GM21723 (cell line): ENCODE measurements at regions not wholly inside any gene's neighbourhood (a gene's known extent, or its start where the extent isn't known, plus 50 kb on each side); places are given as distances from the start of the nearest gene placed in this dataset.

ENCODE experiments used
- ATAC-seq: cut with Tn5 transposase; IDR thresholded peaks from one replicate; pipeline ENCODE4 v1.9.1; 2021; ENCODE audit warnings: mild to moderate bottlenecking, moderate library complexity; ENCODE audit not compliant: unreplicated experiment

DNA sequence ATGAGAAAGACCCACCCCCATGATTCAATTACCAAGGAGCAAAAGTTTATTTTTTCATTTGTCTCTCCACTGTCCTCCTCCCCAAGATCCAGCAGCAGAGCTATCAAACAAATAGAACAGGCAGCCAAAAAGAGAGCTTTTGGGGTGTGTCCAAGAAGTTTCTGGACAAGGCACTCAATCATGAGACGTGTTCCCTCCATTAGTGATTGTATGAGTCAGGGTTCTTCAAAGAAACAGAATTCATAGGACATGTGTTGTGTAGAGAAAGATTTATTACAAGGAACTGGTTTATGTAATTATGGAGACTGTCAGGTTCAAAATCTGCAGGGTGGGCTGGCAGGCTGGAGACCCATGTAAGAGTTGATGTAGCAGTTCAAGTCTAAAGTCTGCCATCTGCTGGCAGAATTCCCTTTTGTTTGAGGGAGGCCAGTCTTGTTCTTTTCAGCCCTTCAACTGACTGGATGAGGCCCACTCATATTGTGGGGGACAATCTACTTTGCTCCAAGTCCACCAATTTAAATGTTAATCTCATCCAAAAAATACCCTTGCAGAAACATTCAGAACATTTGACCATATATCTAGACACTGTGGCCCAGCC is 248.1 kb upstream of the OPRM1 start:
- ATAC-seq: no peak

DNA sequence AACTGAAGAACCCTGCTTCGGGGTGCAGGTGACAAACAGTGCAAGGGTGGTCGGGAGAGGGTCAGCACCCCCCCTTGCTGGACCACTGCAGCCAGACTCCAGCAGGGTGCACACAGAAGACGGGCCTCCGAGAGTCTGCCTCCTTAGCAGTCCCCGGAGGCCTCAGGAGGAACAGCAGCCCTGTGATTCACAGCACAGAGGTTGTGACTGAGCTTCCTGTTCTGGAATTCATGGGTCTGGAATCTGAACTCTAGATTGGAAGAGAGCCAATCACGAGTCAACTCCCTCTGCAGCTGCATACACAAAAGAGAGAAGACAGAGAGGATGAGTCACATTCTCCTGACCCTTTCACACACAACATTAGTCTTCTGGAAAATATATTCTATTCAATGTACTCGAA is 249.0 kb upstream of the OPRM1 start:
- ATAC-seq: no peak

DNA sequence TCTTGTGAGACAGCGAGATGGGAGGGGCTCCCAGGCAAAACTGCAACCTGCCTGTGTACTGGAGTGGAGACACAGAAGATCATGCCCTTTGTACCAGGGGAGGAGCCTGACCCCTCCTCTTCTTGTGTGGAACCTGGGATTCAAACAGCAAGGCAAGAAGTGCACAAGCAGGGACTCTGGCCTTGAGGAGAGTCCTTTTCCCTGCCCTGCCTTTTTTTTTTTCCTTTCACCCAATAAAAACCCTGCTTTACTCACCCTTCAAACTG is 251.8 kb upstream of the OPRM1 start:
- no peak for ATAC-seq

DNA sequence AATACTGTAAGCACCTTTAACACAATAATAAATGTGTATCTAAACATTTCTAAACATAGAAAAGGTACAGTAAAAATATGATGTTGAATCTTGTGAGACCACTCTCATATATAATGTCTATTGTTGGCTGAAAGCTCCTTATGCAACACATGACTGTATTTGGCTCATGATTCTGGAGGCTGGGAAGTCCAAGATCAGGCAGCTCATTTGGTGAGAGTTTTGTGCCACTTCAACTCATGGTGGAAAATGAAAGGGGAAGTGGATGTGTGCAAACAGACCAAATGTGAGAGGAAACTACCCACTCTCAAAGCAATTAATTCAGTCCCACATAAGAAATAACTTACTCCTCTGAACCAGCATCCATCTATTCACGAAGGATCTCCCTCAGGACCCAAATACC is 257.7 kb upstream of the OPRM1 start:
- no peak for ATAC-seq

DNA sequence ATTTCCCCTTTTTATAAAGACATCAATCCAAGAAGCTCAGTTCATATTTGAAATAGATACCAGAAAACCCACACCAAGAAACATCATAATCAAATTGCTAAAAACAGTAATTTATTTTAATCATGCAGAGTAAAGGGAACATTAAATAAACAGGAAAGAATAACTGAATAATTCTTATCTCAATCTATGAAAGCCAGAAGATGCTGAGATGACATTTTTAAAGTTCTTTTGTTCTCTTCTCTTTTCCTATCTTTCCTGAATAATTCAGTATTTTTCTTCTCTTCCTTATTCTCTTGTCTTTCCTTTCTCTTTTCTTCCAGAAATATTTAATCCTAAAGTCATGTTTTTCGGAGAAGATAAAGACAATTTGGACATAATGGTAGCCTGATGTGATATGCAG is 259.0 kb upstream of the OPRM1 start:
- ATAC-seq: no peak

DNA sequence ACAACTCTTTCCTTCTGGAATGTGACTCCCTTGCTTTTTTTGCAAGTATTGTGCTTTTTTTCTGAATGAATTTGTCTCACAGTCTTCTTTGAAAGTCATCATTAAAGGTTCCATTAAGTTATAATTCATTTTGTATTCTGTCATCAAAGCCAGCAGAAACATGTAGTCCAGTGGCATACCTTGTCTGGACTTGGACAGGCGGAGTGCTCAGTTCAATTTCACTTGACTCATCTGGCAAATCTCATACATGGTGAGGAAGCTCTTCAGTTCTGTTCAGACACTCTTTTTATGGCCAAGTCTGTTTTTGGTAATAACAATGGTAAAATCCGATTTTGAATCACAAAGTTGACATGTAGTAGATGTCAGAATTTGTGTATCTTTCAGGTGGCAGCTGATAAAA is 260.8 kb upstream of the OPRM1 start:
- ATAC-seq: no peak

GRCh38 chr6:153771577-153771976 is 267.5 kb upstream of the OPRM1 start:
- no peak for ATAC-seq

- ATAC-seq: no peak
Measured at GRCh38 chr6:153767127-153767526, 271.9 kb upstream of the OPRM1 start.

DNA sequence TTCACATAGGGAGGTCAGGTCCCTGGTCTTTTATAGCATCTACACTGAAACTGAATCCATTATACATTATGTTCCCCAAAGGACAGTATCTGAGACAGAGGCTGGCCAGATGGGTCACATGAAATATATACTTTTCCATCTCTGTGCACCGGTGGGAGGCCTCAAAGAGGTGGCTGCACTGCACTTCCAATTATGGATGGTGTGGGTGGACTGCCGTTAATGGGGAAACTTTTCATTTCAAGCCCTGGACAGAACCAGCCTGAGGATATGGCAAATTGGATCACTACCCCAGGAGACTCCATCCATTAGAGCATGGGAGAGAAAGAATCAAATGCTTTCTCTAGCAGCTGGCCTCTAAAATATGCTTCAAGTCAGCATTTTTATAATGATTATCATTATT is 280.5 kb upstream of the OPRM1 start:
- ATAC-seq: no peak

DNA sequence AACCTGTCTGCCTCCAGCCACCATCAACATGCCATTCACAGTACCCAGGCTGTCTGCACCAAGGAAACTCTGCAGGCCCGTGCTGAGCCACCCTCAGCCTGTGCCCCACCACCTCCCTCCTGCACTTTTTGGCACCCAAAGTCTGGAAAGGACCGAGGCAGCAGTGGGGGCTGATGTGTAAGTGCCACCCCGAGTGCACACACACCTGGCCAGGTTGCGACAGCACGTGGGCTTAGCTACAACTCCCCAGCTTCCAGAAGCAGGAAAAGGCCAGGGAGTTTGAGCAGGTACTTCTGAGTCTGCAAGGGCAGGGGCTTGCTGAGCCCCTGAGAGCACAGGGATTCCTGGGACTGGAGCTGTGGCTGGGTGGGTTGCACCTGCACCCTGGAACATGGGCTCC is 303.3 kb upstream of the OPRM1 start:
- ATAC-seq: no peak

DNA sequence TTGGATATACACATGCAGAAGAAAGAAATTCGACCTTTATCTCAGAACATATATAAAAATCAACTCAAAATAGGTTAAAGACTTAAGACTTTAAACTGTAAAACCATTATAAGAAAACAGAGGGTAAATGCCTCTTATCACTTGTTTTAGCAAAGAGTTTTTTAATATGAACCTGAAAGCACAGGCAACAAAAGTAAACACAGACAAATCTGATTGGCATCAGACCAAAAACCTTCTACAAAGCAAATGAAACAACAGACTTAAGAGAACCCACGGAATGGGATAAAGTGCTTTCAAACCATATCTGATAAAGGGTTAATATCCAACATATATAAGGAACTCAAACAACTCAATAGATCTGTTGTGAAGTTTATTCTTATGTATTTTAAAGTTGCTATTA is 309.9 kb upstream of the OPRM1 start:
- ATAC-seq: no peak

GRCh38 chr6:153727885-153728284 is 311.2 kb upstream of the OPRM1 start:
- no peak for ATAC-seq

DNA sequence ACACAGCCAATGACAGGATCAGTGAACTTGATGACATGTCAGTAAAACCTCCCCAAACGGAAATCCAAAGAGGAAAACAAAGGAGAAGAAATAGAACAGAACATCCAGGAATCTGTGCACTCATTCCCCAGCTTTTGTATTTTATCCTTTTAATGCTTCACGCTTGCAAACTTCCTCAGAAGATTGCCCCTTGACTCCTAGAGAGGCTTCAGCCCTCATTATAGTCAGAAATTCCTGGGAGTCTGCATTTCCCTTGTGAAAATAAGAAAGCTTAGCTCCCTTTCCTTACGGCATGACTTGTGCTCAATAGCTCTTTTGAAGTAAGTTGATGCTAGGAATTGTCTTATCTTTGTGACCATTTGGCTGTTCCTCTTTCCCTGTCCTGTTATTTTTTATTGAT is 313.6 kb upstream of the OPRM1 start:
- no peak for ATAC-seq

- no peak for ATAC-seq
Measured at GRCh38 chr6:153720732-153721131, 318.3 kb upstream of the OPRM1 start.

DNA sequence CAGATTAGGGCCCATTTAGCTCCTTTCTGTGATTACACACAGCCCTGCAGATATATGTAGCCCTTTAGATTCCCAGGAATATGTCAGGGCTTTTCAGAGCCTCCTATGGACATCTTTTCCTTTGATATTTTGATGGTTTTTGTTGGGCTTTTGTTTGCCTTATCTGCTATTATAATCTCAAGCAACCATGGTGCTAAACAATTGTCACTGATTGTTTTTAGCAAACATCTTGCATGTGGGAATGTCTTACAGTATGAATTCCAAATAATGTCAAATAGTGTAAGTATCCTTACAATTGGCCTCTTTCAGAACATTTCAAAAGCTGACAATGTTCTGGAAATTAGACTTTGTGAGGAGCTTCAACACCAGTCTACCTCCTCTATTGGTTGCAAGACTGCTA is 333.6 kb upstream of the OPRM1 start:
- ATAC-seq: no peak

GRCh38 chr6:153702671-153703070 is 336.4 kb upstream of the OPRM1 start:
- no peak for ATAC-seq

DNA sequence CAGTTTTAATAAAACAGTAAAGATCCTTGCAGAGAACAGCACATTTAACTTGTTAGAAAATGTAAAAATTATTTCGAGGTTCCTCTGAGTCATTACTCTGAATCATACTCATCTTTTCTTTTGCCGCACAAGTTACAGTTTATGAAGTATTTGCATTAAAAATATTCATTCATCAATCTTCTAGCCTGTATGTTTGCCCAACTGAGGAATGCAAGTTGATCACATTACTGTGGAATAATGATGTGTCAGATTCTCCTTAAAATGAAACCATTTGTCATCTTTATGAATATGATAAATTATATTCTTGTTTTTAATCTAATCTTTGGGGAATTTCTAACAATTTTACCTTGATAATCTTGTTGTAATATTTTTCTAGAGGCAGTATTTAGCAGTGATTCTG is 340.4 kb upstream of the OPRM1 start:
- no peak for ATAC-seq

DNA sequence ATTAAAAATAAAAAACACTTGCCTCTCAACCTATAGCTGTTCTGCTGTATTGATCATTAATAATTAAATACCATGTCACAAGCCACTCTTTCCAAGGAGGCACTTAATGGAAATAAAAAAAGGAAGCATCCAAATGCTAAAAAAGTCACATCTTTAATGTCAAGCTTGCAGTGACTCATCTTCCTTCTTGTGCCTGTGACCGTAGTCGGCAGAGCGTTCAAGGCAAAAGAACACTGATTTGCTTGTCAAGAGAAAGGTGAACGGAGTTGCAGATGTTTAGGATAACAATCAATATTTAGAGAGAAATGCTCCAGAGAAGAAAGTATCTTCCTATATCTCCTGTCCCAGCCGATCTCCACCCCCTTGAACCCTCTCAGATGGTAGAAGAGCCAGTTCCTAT is 341.0 kb upstream of the OPRM1 start:
- ATAC-seq: no peak

DNA sequence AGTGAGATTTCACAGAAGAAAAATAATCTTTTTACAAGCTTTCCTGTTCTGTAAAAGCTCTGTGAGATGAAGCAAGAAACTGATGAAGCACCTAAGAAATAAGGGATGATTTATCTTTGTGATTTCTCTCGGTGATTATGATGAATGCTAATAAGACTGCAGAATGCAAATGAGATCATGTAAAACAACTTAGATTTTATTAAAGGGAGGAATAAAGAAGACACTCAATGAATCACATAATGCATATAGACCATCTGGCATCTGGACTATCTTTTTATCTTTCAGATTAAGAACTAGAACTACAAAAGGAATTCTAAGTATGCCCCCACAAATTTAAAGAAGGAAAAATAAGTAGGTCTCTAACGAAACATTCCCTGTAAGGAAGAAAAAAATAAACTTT is 361.5 kb upstream of the OPRM1 start:
- ATAC-seq: no peak

DNA sequence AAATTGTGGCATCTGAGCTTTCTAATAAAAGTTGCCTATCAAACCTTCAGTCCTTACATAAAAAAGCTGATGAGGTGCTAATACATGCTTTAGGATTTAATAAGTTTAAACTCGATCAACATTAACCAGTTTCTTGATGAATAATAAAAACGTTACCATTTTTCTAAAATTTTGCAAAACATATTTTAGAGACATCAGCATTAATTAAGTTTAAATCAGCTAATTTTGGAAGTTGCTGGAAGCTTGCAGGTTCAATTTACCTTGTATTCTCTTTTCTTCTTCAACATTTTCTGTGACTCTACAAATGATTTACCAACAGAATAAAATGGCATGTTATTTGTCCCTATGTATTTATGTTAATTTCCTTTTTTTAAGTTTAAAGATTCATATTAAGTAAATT is 365.3 kb upstream of the OPRM1 start:
- ATAC-seq: no peak

DNA sequence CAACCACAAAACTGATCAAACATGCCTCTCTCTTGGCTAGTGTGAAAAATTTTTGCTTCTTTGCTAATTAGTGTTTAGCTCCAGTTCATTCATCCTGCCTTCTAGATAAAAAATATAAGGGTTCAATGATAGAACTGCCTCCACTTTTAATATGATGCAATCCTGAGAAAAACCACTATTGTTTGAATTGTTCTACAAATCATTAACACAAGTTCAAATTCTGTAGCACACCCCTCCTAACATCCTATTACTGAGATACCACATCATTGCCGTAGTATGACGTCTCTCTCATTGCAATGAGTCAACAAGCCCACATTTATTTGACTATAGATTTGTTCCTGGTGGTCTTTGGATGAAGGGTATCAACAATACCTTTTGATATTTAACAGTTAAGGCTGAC is 365.8 kb upstream of the OPRM1 start:
- no peak for ATAC-seq

DNA sequence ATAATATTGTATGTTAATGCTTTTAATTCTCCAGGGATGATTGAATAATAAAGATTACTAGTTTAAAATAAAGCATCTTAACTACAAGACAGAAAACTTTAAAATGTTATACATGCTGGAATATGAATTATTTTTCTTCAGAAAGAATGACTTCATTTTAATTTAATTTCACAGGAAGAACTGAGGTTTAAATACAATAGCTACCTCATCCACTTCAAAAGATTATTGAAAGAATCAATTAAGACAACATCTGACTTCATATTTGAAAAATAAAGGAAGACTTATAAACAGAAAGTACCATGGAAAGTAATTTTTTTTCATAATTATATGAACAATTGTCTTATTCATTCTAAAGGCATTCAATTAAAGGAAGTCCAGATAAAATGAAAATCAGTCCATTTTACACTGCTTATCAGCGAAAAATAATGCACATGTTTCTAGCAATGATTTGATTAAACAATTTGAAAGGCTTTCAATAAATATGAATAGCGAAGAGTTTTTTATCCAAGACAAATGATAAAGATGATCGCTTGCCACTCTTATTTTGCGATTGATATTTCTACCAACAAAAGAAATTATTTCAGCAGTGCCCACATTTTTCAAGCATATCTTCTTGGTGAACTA is 368.5 kb upstream of the OPRM1 start:
- ATAC-seq: no peak

DNA sequence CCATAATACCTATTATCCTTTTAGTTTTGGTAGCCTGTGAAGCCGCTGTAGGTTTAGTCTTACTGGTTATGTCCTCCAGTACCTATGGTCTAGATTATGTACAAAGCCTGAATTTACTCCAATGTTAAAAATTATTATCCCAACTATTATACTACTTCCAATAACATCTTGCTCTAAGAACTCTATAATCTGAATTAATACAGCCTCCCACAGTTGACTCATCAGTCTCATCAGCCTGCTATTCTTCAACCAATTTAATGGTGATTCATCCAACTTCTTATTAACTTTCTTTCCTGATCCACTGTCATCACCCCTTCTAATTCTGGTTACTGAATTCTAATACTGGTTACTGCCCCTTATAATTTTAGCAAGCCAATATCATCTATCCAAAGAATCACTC is 370.3 kb upstream of the OPRM1 start:
- ATAC-seq: no peak

- ATAC-seq: no peak
Measured at GRCh38 chr6:153662982-153663381, 376.1 kb upstream of the OPRM1 start.
